NCI-H345 (cell line): ENCODE measurements at regions not wholly inside any gene's neighbourhood (a gene's known extent, or its start where the extent isn't known, plus 50 kb on each side); places are given as distances from the start of the nearest gene placed in this dataset.
"Not testable (repeated sequence)": the region's sequence is repeated elsewhere in the genome, so short reads cannot be mapped to it uniquely, and the experiment has no call there.

ENCODE experiments used
- DNase-seq: peaks from one replicate; lab custom pipeline; 2025; lab: John Stamatoyannopoulos, UW

GRCh38 chr12:67534681-67535080, 113.9 kb upstream of the DYRK2 start:
- DNase-seq = no peak

GRCh38 chr12:67535176-67535575, 113.4 kb upstream of the DYRK2 start:
- no peak for DNase-seq

GRCh38 chr12:67535971-67536370, 112.6 kb upstream of the DYRK2 start:
- no peak for DNase-seq

GRCh38 chr12:67539329-67539728, 109.2 kb upstream of the DYRK2 start:
- DNase-seq = no peak

GRCh38 chr12:67539946-67540345, 108.6 kb upstream of the DYRK2 start:
- no peak for DNase-seq

GRCh38 chr12:67540920-67541624, 107.5 kb upstream of the DYRK2 start:
- DNase-seq = no peak

GRCh38 chr12:67541625-67541991, 106.9 kb upstream of the DYRK2 start:
- peak; percentile 51 for DNase-seq

- DNase-seq = no peak
These were observed 105.3 kb upstream of the DYRK2 start for GRCh38 chr12:67543021-67543770.

GRCh38 chr12:67545298-67545697, 103.2 kb upstream of the DYRK2 start:
- DNase-seq = peak; percentile 21

GRCh38 chr12:67546746-67547145, 101.8 kb upstream of the DYRK2 start:
- no peak for DNase-seq

- not testable (repeated sequence) for DNase-seq
These were observed 93.3 kb upstream of the DYRK2 start for GRCh38 chr12:67555075-67555717.

GRCh38 chr12:67558775-67559174, 89.8 kb upstream of the DYRK2 start:
- no peak for DNase-seq

- no peak for DNase-seq
These were observed 88.8 kb upstream of the DYRK2 start for GRCh38 chr12:67559751-67560150.

- DNase-seq = no peak
These were observed 85.8 kb upstream of the DYRK2 start for GRCh38 chr12:67562513-67563287.

GRCh38 chr12:67568055-67568454, 80.5 kb upstream of the DYRK2 start:
- no peak for DNase-seq

GRCh38 chr12:67572492-67572891, 76.1 kb upstream of the DYRK2 start:
- peak; percentile 18 for DNase-seq

GRCh38 chr12:67573566-67573965, 75.0 kb upstream of the DYRK2 start:
- no peak for DNase-seq

GRCh38 chr12:67578976-67579661, 69.4 kb upstream of the DYRK2 start:
- DNase-seq = no peak

- DNase-seq = no peak
These were observed 68.9 kb upstream of the DYRK2 start for GRCh38 chr12:67579662-67580003.

GRCh38 chr12:67582238-67582834, 66.2 kb upstream of the DYRK2 start:
- no peak for DNase-seq

- DNase-seq = no peak
These were observed 65.7 kb upstream of the DYRK2 start for GRCh38 chr12:67582844-67583243.
